ENCODE measurements at regions not wholly inside any gene's neighbourhood (a gene's known extent, or its start where the extent isn't known, plus 50 kb on each side); places are given as distances from the start of the nearest gene placed in this dataset.
"Not testable (repeated sequence)": the region's sequence is repeated elsewhere in the genome, so short reads cannot be mapped to it uniquely, and the experiment has no call there.

GRCh38 chr15:77898811-77899730, 178.4 kb downstream of the TBC1D2B start:
- Histone ChIP-seq H3K36me3 (ENCODE audit: control insufficient read depth in 1 of 2, insufficient read depth in 2 of 2, low read depth in 1 of 2, low read length in 2 of 2) (no peaks in the 10 kb centered on the region), H4K8ac (ENCODE audit: low read length) (no peak overlapping the region), H3K9me3 (ENCODE audit: control insufficient read depth, low read length) (no peaks in the 10 kb centered on the region), H3K79me1 (replicated peaks; ENCODE audit: low read length, poor library complexity, severe bottlenecking) (no peaks in the 10 kb centered on the region), H3K27ac (ENCODE audit: low read length, poor library complexity, severe bottlenecking) (no peak overlapping the region), H3K27me3 (ENCODE audit: control insufficient read depth in 1 of 2, insufficient read depth in 1 of 2, low read length in 2 of 2) (peaks cover 0 to 3% of the 10 kb centered on the region in 2 experiments), H4K91ac (ENCODE audit: low read length) (no peak overlapping the region), H3K9ac (ENCODE audit: low read length) (no peak overlapping the region), H2BK5ac (ENCODE audit: low read depth, low read length, poor library complexity, severe bottlenecking) (no peak overlapping the region), H2AK5ac (ENCODE audit: low read length, severe bottlenecking) (no peak overlapping the region), H3K14ac (ENCODE audit: low read length in 2 of 2) (no peak overlapping the region), H2BK15ac (ENCODE audit: low read depth, poor library complexity, severe bottlenecking) (no peak overlapping the region), H3K4me3 (ENCODE audit: insufficient read depth in 1 of 2, low read depth in 1 of 2, low read length in 2 of 2) (no peak overlapping the region), H2AFZ (ENCODE audit: low read depth, low read length) (no peak overlapping the region), H3K4ac (ENCODE audit: low read depth in 1 of 2, low read length in 2 of 2) (no peak overlapping the region), H3K18ac (ENCODE audit: low read depth in 1 of 2, low read length in 2 of 2) (no peak overlapping the region), H2BK120ac (ENCODE audit: low read depth, low read length) (no peak overlapping the region), H2BK12ac (ENCODE audit: low read length in 2 of 2) (no peak overlapping the region), H3K23ac (ENCODE audit: low read length in 2 of 2) (no peak overlapping the region), H3K4me1 (ENCODE audit: control insufficient read depth, insufficient read depth, low read depth, low read length) (peaks cover 9% of the 10 kb centered on the region), H3K4me2 (ENCODE audit: low read length, poor library complexity, severe bottlenecking) (no peak overlapping the region)
- DNase-seq, result no peak
- 91% methylated on average over 34 of the region's 34 CpGs for WGBS

GRCh38 chr15:77897896-77898406, 179.6 kb downstream of the TBC1D2B start:
- H3K4me2 ChIP-seq (ENCODE audit: low read length, poor library complexity, severe bottlenecking), result no peak overlapping the region
- no peak for DNase-seq
- no peak overlapping the region for H3K14ac ChIP-seq (ENCODE audit: low read length in 2 of 2)
- no peak overlapping the region for H2BK5ac ChIP-seq (ENCODE audit: low read depth, low read length, poor library complexity, severe bottlenecking)
- no peaks in the 10 kb centered on the region for H3K36me3 ChIP-seq (ENCODE audit: control insufficient read depth in 1 of 2, insufficient read depth in 2 of 2, low read depth in 1 of 2, low read length in 2 of 2)
- H3K27me3 ChIP-seq (ENCODE audit: control insufficient read depth in 1 of 2, insufficient read depth in 1 of 2, low read length in 2 of 2), result peaks cover 0 to 3% of the 10 kb centered on the region in 2 experiments
- H3K27ac ChIP-seq (ENCODE audit: low read length, poor library complexity, severe bottlenecking), result no peak overlapping the region
- no peak overlapping the region for H2AK5ac ChIP-seq (ENCODE audit: low read length, severe bottlenecking)
- no peak overlapping the region for H3K23ac ChIP-seq (ENCODE audit: low read length in 2 of 2)
- no peak overlapping the region for H3K4me3 ChIP-seq (ENCODE audit: insufficient read depth in 1 of 2, low read depth in 1 of 2, low read length in 2 of 2)
- WGBS, result 97% methylated on average over 12 of the region's 12 CpGs
- peaks cover 10% of the 10 kb centered on the region for H3K4me1 ChIP-seq (ENCODE audit: control insufficient read depth, insufficient read depth, low read depth, low read length)
- no peak overlapping the region for H2BK12ac ChIP-seq (ENCODE audit: low read length in 2 of 2)
- no peak overlapping the region for H4K8ac ChIP-seq (ENCODE audit: low read length)
- H2BK15ac ChIP-seq (ENCODE audit: low read depth, poor library complexity, severe bottlenecking), result no peak overlapping the region
- H2AFZ ChIP-seq (ENCODE audit: low read depth, low read length), result no peak overlapping the region
- H3K18ac ChIP-seq (ENCODE audit: low read depth in 1 of 2, low read length in 2 of 2), result no peak overlapping the region
- H3K9me3 ChIP-seq (ENCODE audit: control insufficient read depth, low read length), result no peaks in the 10 kb centered on the region
- H3K9ac ChIP-seq (ENCODE audit: low read length), result no peak overlapping the region
- H2BK120ac ChIP-seq (ENCODE audit: low read depth, low read length), result no peak overlapping the region
- no peak overlapping the region for H4K91ac ChIP-seq (ENCODE audit: low read length)
- no peaks in the 10 kb centered on the region for H3K79me1 ChIP-seq (replicated peaks; ENCODE audit: low read length, poor library complexity, severe bottlenecking)
- no peak overlapping the region for H3K4ac ChIP-seq (ENCODE audit: low read depth in 1 of 2, low read length in 2 of 2)

DNA sequence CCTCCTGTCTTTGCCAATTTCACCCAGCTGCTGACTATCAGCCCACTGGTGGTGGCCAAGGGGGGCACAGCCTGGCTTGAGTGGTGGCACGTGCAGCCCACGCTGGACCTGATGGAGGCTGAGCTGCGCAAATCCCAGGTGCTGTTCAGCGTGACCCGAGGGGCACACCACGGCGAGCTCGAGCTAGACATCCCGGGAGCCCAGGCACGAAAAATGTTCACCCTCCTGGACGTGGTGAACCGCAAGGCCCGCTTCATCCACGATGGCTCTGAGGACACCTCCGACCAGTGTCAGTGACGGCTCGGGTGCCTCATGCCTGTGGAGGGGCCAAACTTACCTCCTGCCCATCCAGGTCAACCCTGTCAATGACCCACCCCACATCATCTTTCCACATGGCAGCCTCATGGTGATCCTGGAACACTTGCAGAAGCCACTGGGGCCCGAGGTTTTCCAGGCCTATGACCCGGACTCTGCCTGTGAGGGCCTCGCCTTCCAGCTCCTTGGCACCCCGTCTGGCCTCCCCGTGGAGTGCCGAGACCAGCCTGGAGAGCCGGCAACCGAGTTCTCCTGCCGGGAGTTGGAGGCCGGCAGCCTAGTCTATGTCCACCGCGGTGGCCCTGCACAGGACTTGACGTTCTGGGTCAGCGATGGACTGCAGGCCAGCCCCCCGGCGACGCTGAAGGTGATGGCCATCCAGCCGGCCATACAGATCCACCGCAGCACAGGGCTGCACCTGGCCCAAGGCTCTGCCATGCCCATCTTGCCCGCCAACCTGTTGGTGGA, 180.2 kb downstream of the TBC1D2B start:
- H3K27ac ChIP-seq (ENCODE audit: low read length, poor library complexity, severe bottlenecking); H3K4me3 ChIP-seq (ENCODE audit: insufficient read depth in 1 of 2, low read depth in 1 of 2, low read length in 2 of 2); DNase-seq; H3K9me3 ChIP-seq (ENCODE audit: control insufficient read depth, low read length); H3K4me1 ChIP-seq (ENCODE audit: control insufficient read depth, insufficient read depth, low read depth, low read length); H3K4me2 ChIP-seq (ENCODE audit: low read length, poor library complexity, severe bottlenecking); H3K79me1 ChIP-seq (replicated peaks; ENCODE audit: low read length, poor library complexity, severe bottlenecking); H2BK120ac ChIP-seq (ENCODE audit: low read depth, low read length); H2BK12ac ChIP-seq (ENCODE audit: low read length in 2 of 2); H2BK5ac ChIP-seq (ENCODE audit: low read depth, low read length, poor library complexity, severe bottlenecking); H3K18ac ChIP-seq (ENCODE audit: low read depth in 1 of 2, low read length in 2 of 2); H3K27me3 ChIP-seq (ENCODE audit: control insufficient read depth in 1 of 2, insufficient read depth in 1 of 2, low read length in 2 of 2); H2AFZ ChIP-seq (ENCODE audit: low read depth, low read length); H3K23ac ChIP-seq (ENCODE audit: low read length in 2 of 2); H3K36me3 ChIP-seq (ENCODE audit: control insufficient read depth in 1 of 2, insufficient read depth in 2 of 2, low read depth in 1 of 2, low read length in 2 of 2); H3K14ac ChIP-seq (ENCODE audit: low read length in 2 of 2); H2BK15ac ChIP-seq (ENCODE audit: low read depth, poor library complexity, severe bottlenecking); H2AK5ac ChIP-seq (ENCODE audit: low read length, severe bottlenecking); H3K4ac ChIP-seq (ENCODE audit: low read depth in 1 of 2, low read length in 2 of 2); H3K9ac ChIP-seq (ENCODE audit: low read length): not testable (repeated sequence)
- Histone ChIP-seq H4K8ac (ENCODE audit: low read length) (peak overlapping the region; percentile 54), H4K91ac (ENCODE audit: low read length) (peak overlapping the region; percentile 39)
- 91% methylated on average over 37 of the region's 37 CpGs for WGBS
